Upper lobe of left lung (tissue), 4 donors: ENCODE measurements at regions not wholly inside any gene's neighbourhood (a gene's known extent, or its start where the extent isn't known, plus 50 kb on each side); places are given as distances from the start of the nearest gene placed in this dataset.

Source experiments
- EP300 ChIP-seq, 4 donors: sonication (generic); formaldehyde crosslinking; IDR thresholded peaks; one replicate each; pipeline ENCODE4 v1.5.1; 2017; ENCODE audit warnings: antibody characterized with exemption in 4 of 4, control low read depth in 2 of 4
- POLR2A ChIP-seq, 4 donors: fragments of 450-650 bp; IDR thresholded peaks; one replicate each; pipeline ENCODE4 v1.5.1; 2016 to 2017; ENCODE audit warnings: antibody characterized with exemption in 4 of 4, mild to moderate bottlenecking in 2 of 4
- POLR2AphosphoS5 ChIP-seq, 2 donors: sonication (generic); formaldehyde crosslinking; IDR thresholded peaks; one replicate each; pipeline ENCODE4 v1.5.1; 2017; ENCODE audit warnings: antibody characterized with exemption in 2 of 2
- TF ChIP-seq, protein P1 (sequence below), 6 experiments: fragments of 450-650 bp in 4 of 6; fragments of 200-600 bp in 2 of 6; sonication (generic) in 2 of 6; IDR thresholded peaks; one replicate each; pipeline ENCODE4 v1.5.1; 2016 to 2019; ENCODE audit warnings: antibody characterized with exemption in 6 of 6

DNA sequence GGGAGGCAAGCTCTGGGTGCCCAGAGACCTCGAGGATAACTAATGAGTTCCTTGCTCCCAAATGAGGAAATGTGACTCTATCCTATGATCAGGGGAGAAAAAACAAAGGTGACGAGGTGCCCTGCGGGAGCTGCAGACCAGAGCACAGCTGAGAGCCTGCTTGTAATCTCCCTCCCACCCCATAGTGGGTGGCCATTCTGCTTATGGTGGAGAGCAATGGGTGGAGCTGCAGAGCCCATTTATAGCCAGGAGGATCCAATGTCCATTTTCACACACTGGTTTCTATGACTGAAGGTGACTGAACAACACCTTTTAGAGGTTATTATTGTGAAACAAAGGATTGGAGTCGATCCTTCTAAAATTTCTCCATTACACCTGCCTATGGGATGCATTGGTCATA, 153.3 kb downstream of the COL6A3 start:
- no peak for TF ChIP-seq EP300 (IDR thresholded peaks at IDR 0.05)
- TF ChIP-seq POLR2A (IDR thresholded peaks at IDR 0.05), result no peak
- TF ChIP-seq, protein P1, sequence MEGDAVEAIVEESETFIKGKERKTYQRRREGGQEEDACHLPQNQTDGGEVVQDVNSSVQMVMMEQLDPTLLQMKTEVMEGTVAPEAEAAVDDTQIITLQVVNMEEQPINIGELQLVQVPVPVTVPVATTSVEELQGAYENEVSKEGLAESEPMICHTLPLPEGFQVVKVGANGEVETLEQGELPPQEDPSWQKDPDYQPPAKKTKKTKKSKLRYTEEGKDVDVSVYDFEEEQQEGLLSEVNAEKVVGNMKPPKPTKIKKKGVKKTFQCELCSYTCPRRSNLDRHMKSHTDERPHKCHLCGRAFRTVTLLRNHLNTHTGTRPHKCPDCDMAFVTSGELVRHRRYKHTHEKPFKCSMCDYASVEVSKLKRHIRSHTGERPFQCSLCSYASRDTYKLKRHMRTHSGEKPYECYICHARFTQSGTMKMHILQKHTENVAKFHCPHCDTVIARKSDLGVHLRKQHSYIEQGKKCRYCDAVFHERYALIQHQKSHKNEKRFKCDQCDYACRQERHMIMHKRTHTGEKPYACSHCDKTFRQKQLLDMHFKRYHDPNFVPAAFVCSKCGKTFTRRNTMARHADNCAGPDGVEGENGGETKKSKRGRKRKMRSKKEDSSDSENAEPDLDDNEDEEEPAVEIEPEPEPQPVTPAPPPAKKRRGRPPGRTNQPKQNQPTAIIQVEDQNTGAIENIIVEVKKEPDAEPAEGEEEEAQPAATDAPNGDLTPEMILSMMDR (IDR thresholded peaks at IDR 0.05), result no peak
- no peak for TF ChIP-seq POLR2AphosphoS5 (IDR thresholded peaks at IDR 0.05)
